GM12878 (cell line): ENCODE measurements at regions not wholly inside any gene's neighbourhood (a gene's known extent, or its start where the extent isn't known, plus 50 kb on each side); places are given as distances from the start of the nearest gene placed in this dataset.

Experiments
- ATAC-seq: fragments of 200-7000 bp; cut with Tn5 transposase; 3 replicates; pipeline ENCODE4 v1.9.1; 2020; ENCODE audit warnings: mild to moderate bottlenecking, moderate library complexity
- BruUV-seq: library from RNA; stranded (reverse); fragments of 400-500 nt; replicated peaks from 2 replicates; lab custom pipeline; 2021; lab: Mats Ljungman, UMichigan
- CTCF ChIA-PET: fragments of 300-600 bp; sonication (Branson Sonifier 250); formaldehyde crosslinking; extraction: SDS; loops from one replicate; lab custom pipeline; 2021; ENCODE audit warnings: inconsistent platforms; lab: Yijun Ruan, JAX
- POLR2A ChIA-PET: fragments of 350-600 bp; formaldehyde crosslinking; extraction: SDS; loops from one replicate; lab custom pipeline; 2021; ENCODE audit warnings: inconsistent platforms; lab: Charles Lee
- RAD21 ChIA-PET: fragments of 300-600 bp; sonication (Branson Sonifier 250); formaldehyde crosslinking; loops from one replicate; lab custom pipeline; 2023; ENCODE audit warnings: antibody characterized with exemption; ENCODE audit not compliant: unreplicated experiment; lab: Charles Lee
- SMC1A ChIA-PET: fragments of 300-600 bp; sonication (Branson Sonifier 250); formaldehyde crosslinking; loops from one replicate; lab custom pipeline; 2023; ENCODE audit not compliant: unreplicated experiment, uncharacterized antibody; lab: Charles Lee
- DNase-seq: peaks from one replicate; pipeline ENCODE4 v3.0.0-alpha.2; 2011; ENCODE audit warnings: low read depth, low spot score
- FAIRE-seq: peaks from 3 replicates; lab custom pipeline; 2011; peaks lifted over from hg19 to GRCh38; lab: Jason Lieb, UNC
- H2AFZ ChIP-seq: 2 replicates; pipeline ENCODE4 v1.6.0; 2011; ENCODE audit warnings: low read depth, low read length, control low read depth; ENCODE audit not compliant: control insufficient read depth
- H3K27ac ChIP-seq: 2 replicates; pipeline ENCODE4 v1.5.1; 2011; ENCODE audit warnings: control low read depth; ENCODE audit not compliant: control insufficient read depth, insufficient read depth
- H3K27me3 ChIP-seq, 2 experiments: replicated peaks in 1 of 2; 2 replicates each; pipeline versions ENCODE4 v1.6.0 to v1.6.1; 2011; ENCODE audit warnings: low read length in 1 of 2; ENCODE audit not compliant: control insufficient read depth in 2 of 2, insufficient read depth in 2 of 2
- H3K36me3 ChIP-seq, 2 experiments: 2 replicates each; pipeline ENCODE4 v1.5.1; 2011; ENCODE audit warnings: low read length in 1 of 2; ENCODE audit not compliant: control insufficient read depth in 2 of 2, insufficient read depth in 2 of 2
- H3K4me1 ChIP-seq: 2 replicates; pipeline ENCODE4 v1.6.1; 2011; ENCODE audit warnings: mild to moderate bottlenecking, low read length, moderate library complexity, mixed read lengths; ENCODE audit not compliant: control insufficient read depth, insufficient read depth
- H3K4me2 ChIP-seq: 2 replicates; pipeline ENCODE4 v1.6.0; 2011; ENCODE audit warnings: control low read depth; ENCODE audit not compliant: control insufficient read depth, insufficient read depth
- H3K4me3 ChIP-seq: fragments of 200-600 bp; sonication (generic); 2 replicates; pipeline ENCODE4 v1.5.1; 2016
- H3K79me2 ChIP-seq: 2 replicates; pipeline ENCODE4 v1.6.0; 2011; ENCODE audit warnings: low read length; ENCODE audit not compliant: control insufficient read depth, insufficient read depth
- H3K9ac ChIP-seq: 2 replicates; pipeline ENCODE4 v1.8.0; 2011; ENCODE audit warnings: low read length, control low read depth, mixed read lengths; ENCODE audit not compliant: control insufficient read depth, insufficient read depth
- H3K9me3 ChIP-seq: replicated peaks from 3 replicates; pipeline ENCODE4 v1.5.1; 2011; ENCODE audit warnings: mild to moderate bottlenecking, low read length; ENCODE audit not compliant: control insufficient read depth, insufficient read depth
- H4K20me1 ChIP-seq: 2 replicates; pipeline ENCODE4 v1.6.0; 2011; ENCODE audit not compliant: control insufficient read depth, insufficient read depth
- ASH2L ChIP-seq: fragments of 300-600, 200-600 bp; sonication (generic); IDR thresholded peaks from 2 replicates; pipeline ENCODE4 v1.6.1; 2017; ENCODE audit warnings: low read depth, mild to moderate bottlenecking, borderline replicate concordance
- ATF7 ChIP-seq: fragments of 450-650 bp; IDR thresholded peaks from 2 replicates; pipeline ENCODE4 v1.6.1; 2016; ENCODE audit warnings: low read depth, mild to moderate bottlenecking
- BACH1 ChIP-seq: fragments of 450-650 bp; IDR thresholded peaks from 2 replicates; pipeline ENCODE4 v1.6.1; 2017; ENCODE audit warnings: mild to moderate bottlenecking, borderline replicate concordance
- BCLAF1 ChIP-seq: fragments of 450-650 bp; IDR thresholded peaks from 2 replicates; pipeline ENCODE4 v1.6.1; 2017; ENCODE audit warnings: antibody characterized with exemption, mild to moderate bottlenecking, moderate library complexity
- FOS ChIP-seq: IDR thresholded peaks from 3 replicates; pipeline ENCODE4 v1.6.1; 2011; ENCODE audit warnings: borderline replicate concordance; ENCODE audit not compliant: insufficient read length; ENCODE audit errors: extremely low read depth
- MEF2A ChIP-seq: IDR thresholded peaks from 2 replicates; pipeline ENCODE4 v1.6.1; 2011; ENCODE audit warnings: low read depth, mild to moderate bottlenecking, low read length, moderate library complexity; ENCODE audit not compliant: insufficient read depth
- PAX8 ChIP-seq: fragments of 450-650 bp; IDR thresholded peaks from 2 replicates; pipeline ENCODE4 v1.6.1; 2017; ENCODE audit warnings: mild to moderate bottlenecking, moderate library complexity
- PRDM15 ChIP-seq: fragments of 450-650 bp; formaldehyde crosslinking; IDR thresholded peaks from 2 replicates; pipeline ENCODE4 v1.4.0; 2020; ENCODE audit warnings: mild to moderate bottlenecking, moderate library complexity
- SMC3 ChIP-seq: IDR thresholded peaks from 2 replicates; pipeline ENCODE4 v1.6.1; 2011; ENCODE audit warnings: low read length, improper control_type of control experiment, borderline replicate concordance
- WGBS: methylation state at CpG from one replicate; pipeline ENCODE4 v1.1.6; 2016; ENCODE audit warnings: low lambda C conversion rate; ENCODE audit not compliant: insufficient replicate concordance, insufficient coverage; ENCODE audit errors: missing lambda C conversion rate; 5-methylcytosine and 5-hydroxymethylcytosine counted together
- in situ Hi-C: fragments of 300-500 bp; cut with MboI; formaldehyde crosslinking; loops from 9 replicates; pipeline ENCODE4 v1.14.3; 2018; ENCODE audit warnings: mixed read lengths
- intact Hi-C: fragments of 100-400 bp; cut with micrococcal nuclease; formaldehyde crosslinking; loops from one replicate; pipeline ENCODE4 v1.14.2; 2022; ENCODE audit not compliant: unreplicated experiment

DNA sequence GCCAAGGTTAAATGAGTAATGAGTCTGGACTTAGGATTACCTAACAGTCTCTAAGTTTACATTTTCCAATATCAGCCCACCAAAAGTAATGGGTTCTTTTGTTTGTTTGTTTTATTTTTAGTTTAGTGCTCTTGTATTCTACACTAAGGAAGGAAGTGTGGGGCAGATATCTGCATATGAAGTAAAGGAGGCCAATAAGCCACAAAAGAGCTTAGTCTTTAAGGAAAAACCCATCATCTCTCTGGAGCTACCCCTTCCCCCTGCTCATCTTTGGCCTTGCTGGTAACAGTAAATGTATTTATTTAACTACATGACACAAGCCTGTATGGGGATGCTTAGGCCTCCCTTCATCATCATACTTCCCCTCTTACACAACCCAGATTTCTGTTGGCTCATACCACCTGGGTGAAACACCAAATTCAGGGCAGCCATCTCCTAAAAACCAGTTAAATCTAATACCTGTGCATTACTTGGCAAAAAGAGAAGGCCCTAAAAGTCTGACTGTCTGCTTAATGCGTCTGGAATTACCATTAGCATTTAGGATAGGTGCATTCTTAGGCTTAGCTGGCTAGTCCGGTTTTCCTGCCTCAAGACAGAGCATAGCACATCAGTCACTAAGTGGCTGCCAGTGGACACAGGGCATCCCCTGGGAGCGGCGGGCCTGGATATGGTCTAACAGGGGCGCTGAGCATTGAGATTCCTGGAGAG lies 96.8 kb upstream of the ADGRL2 start:
- WGBS: 49% methylated on average over 5 of the region's 5 CpGs
- no TSS peak for BruUV-seq
- H3K9me3 ChIP-seq: no peaks in the 10 kb centered on the region
- intact Hi-C loops: loop anchor here (5.0 kb wide), 1 partner anchor 157 kb away; no protein-coding TSS in a partner anchor
- ChIA-PET SMC1A (interaction anchor here (2.4 to 2.9 kb wide), 3 partner anchors 16 to 156 kb away, joined by 10 to 18 read pairs (median 14); no protein-coding TSS in a partner anchor), CTCF (interaction anchor here (1.5 to 2.9 kb wide), 4 partner anchors 12 to 154 kb away, joined by 3 to 10 read pairs (median 5); no protein-coding TSS in a partner anchor), POLR2A (no interaction called here), RAD21 (interaction anchor here (1.6 kb wide), 1 partner anchor 106 kb away, joined by 4 read pairs; no protein-coding TSS in a partner anchor)
- no peak overlapping the region for H3K27ac ChIP-seq
- ATAC-seq: peak; percentile 16; the same call in 2 of the 3 replicates
- H4K20me1 ChIP-seq: no peaks in the 10 kb centered on the region
- no peaks in the 10 kb centered on the region for H3K4me1 ChIP-seq
- H3K36me3 ChIP-seq: no peaks in the 10 kb centered on the region
- TF ChIP-seq ATF7 (no peak), ASH2L (no peak), BACH1 (no peak), PRDM15 (CRISPR knock-in tag) (no peak), SMC3 (no peak), BCLAF1 (no peak), MEF2A (no peak), FOS (no peak), PAX8 (no peak)
- no peak for DNase-seq
- H3K27me3 ChIP-seq: no peaks in the 10 kb centered on the region
- H3K79me2 ChIP-seq: no peaks in the 10 kb centered on the region
- in situ Hi-C loops: no loop called here
- H2AFZ ChIP-seq: no peak overlapping the region
- no peak overlapping the region for H3K4me2 ChIP-seq
- H3K4me3 ChIP-seq: no peak overlapping the region
- FAIRE-seq: no peak
- no peak overlapping the region for H3K9ac ChIP-seq
